HS-5 (cell line): ENCODE measurements at regions not wholly inside any gene's neighbourhood (a gene's known extent, or its start where the extent isn't known, plus 50 kb on each side); places are given as distances from the start of the nearest gene placed in this dataset.
A peak's percentile ranks its signal among the peaks of the same experiment; 100 is the strongest.

Source experiments
- DNase-seq: peaks from one replicate; pipeline ENCODE4 v3.0.0-alpha.2; 2012; ENCODE audit warnings: low read depth

DNA sequence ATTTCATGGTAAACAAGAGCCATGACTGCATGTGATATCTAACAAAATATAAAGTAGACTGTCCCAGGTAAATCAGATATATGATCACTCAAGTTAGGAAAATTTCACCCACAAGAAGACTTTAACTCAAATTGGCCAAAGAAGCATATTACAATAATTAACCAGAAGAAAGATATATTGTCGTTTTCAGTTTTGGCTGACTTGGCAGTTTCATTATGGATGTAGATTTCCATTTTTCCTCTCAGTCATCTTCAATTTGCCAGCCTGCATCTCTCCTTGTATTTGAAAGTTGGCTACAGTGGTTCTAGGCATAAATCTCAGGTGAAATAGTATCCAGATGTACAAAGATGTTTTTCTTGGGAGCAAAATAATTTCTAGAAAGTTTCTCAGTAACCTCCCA is 761.6 kb downstream of the LRFN5 start:
- no peak for DNase-seq

GRCh38 chr14:42353315-42353714 is 746.6 kb downstream of the LRFN5 start:
- no peak for DNase-seq

GRCh38 chr14:42335918-42336317 is 729.2 kb downstream of the LRFN5 start:
- DNase-seq: no peak

GRCh38 chr14:42334931-42335330 is 728.3 kb downstream of the LRFN5 start:
- DNase-seq: no peak

GRCh38 chr14:42323426-42323825 is 716.8 kb downstream of the LRFN5 start:
- no peak for DNase-seq

DNA sequence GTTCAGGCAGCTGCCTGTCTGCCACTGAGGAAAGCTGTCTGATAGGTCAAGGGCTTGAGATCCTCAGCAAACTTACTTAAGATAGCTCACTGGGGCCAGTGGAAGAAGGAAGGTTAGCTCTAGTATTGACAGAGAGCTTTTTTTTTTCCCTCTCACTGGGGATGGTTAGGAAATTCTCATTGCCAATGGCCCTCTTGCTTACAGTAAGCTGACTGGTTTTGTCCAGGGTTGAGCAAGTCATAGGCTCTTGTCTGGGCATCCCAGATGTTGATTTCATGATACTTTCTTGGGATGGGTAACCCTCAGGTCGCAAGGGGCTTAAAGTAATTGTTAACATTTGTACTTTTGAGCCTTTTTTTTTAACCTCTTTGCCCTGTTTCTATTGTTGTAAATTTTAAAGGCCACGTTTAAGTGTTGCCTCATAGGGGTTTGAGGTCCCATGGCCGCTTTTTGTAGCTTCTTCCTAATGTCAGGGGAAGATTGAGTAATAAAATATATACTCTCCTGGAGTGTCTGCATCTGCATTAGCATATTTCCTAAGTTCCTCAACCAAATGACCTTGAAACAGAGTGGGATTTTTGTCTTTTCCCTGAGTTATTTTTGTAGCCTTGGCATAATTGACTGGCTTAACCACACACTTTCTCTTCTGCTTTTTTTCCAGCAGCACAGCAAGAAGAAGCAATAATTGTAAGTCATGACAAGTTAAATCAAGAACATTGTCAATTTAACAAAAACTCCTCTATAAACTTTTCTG is 716.0 kb downstream of the LRFN5 start:
- no peak for DNase-seq

DNA sequence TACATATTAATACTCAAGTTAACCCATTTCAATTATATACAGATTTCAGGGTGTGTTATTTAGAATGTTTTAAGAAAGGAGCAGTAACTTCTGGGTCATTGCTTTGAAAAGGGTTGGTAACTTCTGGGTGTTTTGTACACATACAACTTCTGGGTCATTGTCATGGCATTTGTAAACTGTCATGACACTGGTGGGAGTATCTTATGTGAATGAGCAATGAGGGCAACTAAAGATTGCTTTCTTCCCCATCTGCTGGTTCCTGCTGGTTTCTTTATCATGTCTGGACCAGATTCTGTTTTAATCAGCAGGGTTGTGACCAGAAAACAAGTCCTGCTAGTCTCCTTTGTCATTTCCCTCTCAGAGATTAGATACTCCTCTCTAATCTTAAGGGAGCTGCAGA is 713.3 kb downstream of the LRFN5 start:
- no peak for DNase-seq

DNA sequence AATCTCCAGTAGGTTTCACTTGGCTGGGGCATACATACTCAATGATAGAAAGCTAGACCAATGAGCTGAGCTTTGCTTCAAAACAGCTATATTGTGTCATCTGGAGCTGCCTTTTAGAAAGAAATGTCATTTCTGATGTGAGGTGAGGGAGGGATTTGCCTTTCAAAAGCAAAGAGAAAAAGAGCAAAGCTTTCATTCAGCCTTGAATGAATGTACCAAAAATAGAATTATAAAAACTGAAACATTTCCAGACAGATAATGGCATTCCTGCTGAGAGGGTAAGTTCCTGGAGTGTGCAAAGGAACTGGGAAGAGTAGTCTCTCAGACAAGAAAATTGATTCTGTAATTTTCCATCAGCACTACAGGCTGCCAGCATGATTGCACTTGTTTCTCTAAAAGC is 710.0 kb downstream of the LRFN5 start:
- DNase-seq: no peak

DNA sequence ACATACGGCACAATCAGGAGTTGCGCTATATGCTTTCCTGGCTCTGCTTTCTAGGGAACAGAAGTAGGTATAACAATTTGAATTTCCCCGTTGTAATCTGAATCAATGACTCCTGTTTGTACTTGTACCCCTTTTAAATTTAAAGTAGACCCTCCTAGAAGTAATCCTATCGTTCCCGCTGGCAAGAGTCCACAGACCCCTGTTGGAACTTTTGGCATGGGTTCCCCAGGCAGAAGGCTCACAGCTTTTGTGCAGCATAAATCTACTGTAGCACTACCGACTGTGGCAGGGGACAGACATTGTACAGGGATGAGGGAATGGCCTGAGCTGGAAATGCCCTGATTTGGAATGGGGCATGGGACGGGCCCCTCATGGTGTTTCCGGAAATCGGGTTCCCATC is 705.2 kb downstream of the LRFN5 start:
- no peak for DNase-seq

DNA sequence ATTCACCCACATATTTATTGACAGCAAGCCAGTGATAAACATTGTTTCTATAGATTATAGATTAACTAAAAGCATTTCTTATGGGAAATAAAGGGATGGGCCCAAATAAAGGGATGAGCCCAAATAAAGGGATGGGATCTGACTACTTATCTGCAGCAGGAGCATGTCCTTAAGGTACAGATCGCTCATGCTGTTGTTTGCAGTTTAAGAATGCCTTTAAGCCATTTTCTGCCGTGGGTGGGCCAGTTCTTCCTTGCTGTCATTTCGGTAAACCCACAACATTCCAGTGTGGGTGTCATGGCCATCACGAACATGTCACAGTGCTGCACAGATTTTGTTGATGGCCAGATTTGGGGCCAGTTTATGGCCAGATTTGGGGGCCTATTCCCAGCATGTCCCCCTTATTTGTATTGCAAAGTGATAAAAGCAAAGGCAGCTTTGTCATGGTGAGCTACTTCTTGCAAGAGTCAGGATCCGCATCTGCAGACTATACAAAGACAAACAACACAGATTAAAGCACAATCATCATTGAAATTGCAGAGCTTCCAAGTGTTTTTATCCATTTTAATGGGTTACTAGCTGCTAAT is 700.7 kb downstream of the LRFN5 start:
- no peak for DNase-seq

DNA sequence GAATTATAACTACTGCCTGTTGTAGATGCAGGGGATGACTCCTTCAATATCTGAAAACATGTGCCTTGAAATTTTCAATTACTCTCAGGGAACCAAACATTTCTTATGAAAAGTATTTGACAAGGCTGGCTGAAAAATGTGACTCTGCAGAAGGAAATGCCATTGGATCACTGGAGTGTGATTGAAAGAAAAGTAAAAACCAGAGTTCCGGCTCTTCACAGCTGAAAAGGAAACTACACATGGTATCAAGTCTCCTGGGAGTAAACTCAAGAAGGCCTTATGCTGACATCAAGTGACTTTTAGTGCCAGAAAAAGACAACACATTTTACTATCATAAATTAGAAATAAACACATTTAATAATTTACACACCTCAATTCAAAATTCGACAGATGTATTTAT is 693.0 kb downstream of the LRFN5 start:
- DNase-seq: no peak

DNA sequence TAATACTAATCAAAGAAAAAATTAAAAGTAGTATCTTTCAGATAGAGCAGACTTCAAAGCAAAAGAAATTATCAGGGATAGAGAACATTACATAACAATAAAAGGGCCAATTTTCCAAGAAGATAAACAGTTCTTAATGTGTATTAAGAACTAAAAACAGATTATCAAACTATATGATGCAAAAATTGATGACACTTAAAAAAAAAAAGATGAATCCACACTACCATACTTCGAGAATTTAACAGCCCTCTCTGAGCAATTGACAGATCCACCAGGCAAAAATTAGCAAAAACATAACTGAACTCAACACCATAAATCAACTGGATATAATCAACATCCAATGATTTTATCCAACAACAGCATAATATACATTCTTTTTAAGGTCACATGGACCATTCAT is 686.5 kb downstream of the LRFN5 start:
- no peak for DNase-seq

- no peak for DNase-seq
Measured at GRCh38 chr14:42277840-42278239, 671.2 kb downstream of the LRFN5 start.

DNA sequence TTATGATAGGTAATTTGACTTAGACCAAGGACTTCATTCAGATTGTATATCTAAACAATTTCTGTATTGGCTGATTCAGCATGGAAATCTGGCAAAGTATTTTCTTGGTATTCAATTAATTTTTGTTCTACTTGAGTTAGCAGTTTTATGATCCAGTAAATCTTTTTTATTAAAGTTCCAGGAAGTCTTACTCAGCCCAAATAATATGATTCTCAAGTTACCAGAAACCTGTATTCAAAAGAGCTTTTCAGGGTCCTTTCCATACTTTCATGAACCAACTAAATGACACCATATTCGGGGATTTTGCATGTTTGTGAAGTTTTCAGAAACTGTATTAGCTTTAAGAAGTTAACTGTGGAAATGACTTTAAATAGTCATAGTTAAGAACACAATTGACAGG is 662.6 kb downstream of the LRFN5 start:
- no peak for DNase-seq

GRCh38 chr14:42248131-42248530 is 641.5 kb downstream of the LRFN5 start:
- DNase-seq: no peak

GRCh38 chr14:42241101-42241500 is 634.4 kb downstream of the LRFN5 start:
- DNase-seq: no peak

DNA sequence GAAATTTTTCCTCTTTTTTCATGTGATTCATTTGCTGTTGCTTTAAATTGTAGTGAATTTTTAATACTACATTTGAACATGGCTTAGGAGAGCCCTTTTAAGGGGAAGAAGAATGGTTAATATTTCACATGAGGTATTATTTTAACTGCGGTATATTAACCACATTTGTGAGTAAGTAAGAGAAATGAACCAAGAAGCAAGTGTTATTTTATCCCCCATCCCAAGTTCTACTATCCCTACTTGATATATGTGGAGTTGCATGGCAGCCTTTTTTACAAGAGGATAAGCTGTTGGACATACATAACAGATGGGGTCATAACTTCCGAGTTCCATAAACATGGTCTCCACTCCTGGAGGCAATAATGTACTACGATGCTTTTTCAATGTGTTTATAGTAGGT is 623.3 kb downstream of the LRFN5 start:
- DNase-seq: no peak

DNA sequence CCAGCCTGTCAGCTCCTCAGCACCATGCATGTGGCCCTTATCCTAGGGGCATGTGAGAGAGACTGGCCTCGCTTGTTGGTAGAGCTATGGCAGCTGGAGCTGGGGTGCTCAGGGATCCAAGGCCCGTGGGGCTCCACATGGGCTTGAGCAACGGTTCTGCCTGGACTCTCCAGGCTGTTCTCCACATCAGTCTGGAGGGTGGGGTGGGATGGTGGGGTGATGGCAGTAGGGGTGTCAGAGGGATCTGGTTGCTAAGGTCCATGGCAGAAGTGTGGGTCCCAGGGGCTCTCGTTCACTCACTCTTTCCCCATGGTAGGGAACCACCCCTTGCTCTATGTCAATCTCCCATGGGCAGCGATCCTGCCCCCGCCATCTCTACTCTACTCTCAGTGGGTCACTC is 622.6 kb downstream of the LRFN5 start:
- DNase-seq: no peak

DNA sequence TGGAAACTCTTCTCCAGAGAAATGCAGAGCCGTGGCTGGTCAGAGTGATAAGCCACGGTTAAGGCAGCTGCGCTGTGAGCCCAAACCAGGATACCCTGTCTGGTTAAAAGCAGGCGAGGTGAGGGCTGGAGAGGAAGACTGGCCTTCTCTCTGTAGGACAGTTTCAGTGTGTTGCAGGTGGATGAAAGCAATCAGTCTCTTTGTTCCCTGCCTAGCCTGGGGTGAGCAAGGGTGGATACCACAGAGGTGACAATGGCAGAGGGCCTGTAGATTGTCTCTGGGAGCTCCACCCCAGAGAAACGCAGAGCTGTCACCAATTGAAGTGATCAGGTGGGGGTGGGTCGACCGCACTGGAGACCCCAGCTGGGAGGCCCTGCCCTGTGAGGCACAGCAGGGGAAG is 621.9 kb downstream of the LRFN5 start:
- no peak for DNase-seq

DNA sequence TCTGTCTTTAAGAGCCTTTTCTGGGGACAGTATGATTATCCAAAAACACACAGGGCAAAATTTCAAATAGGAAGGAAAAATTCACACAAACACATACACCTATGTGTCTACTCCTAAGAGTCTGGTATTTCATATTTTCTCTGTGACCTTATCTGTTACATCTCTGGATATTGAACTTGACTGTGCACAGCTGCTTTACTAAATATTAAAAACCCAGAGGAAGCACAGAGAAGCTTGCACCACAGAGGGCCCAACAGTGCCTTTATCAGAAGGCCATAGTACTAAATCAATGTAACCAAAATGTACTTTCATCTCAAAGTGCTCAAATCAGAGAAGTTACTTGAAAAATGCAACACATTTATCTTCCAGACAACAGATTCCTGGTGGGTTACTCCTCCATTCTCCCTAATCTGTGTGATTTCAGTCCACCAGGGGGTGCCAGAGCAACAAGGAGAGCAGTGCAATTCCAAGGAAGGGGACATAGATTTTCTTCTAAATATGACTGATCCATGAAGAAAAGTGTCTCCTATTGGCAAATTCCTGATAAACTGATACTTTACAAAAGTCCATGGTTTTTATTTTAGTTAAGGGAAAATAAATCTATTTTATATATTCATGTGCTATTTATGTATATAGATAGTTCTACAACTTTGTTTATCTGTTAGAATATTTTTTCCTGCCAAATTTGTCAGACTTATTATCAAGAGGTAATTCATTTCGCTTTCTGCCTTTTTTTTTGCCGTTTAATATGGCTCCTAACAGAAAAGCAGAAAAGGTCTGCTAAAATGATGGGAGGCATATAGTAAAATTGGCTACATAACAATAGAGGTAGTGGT is 617.6 kb downstream of the LRFN5 start:
- DNase-seq: no peak

DNA sequence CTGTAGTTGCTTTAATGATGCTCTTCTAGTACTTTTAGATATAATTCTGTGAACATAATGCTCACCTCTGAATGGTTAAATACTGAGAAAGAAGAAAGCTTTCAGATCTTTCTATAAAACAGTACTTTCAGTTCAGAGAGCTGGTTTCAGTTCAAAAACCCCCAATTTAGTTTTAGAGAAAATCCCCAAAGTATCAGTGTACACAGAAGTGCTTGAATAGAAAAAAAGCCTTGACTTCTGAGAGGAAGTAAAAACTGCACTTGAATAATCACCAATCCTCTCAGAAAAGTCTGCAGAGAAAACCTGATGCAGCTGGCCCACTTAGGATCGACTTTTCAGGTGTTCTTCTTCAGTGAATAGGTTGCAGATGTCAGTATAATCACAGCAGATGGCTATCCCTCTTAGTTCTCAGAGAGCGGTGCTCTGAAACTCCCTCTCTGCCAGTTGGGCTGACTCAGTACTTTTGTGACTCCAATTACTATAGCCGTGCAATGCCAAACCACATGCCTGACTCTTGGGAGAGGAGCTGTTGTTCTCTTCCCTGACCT is 616.3 kb downstream of the LRFN5 start:
- DNase-seq: no peak

- peak; percentile 88 for DNase-seq
Measured at GRCh38 chr14:42214981-42215491, 608.4 kb downstream of the LRFN5 start.

GRCh38 chr14:42200957-42201356 is 594.3 kb downstream of the LRFN5 start:
- no peak for DNase-seq
